ENCODE measurements at regions not wholly inside any gene's neighbourhood (a gene's known extent, or its start where the extent isn't known, plus 50 kb on each side); places are given as distances from the start of the nearest gene placed in this dataset.

DNA sequence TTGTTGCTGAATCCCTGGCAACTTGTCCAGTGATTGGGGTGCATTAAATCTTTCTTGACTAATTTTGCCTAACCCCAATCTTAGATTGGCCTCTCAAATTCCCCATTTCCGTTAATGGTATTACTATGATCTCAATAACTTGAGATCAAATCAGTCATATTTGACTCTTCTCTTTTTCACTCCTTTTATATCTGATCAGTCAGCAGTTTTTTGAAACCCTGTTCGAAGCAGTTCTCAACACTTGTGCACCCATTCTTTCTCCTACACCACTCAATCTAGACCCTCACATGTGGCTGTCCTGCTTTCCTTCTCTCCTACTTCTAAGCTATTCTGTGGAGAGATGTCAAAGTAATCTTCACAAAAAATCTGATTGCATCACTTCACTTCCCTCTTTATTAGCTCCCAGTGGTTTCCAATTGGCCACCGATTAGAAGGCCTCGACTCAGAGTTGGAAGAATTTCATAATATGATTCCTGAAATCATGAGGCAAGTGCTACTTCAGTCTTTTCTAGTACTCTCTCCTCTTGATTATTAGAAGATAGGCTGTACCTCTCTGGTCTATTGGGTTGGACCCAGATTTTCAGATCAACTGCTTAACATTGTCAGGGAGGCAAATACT lies 128.9 kb downstream of the ZNF365 start:
- no peak for FAIRE-seq
- no peak for DNase-seq
- Histone ChIP-seq H3K36me3 (ENCODE audit: control insufficient read depth in 2 of 3, insufficient read depth in 3 of 3, low read length in 3 of 3) (no peaks in the 10 kb centered on the region), H3K27me3 (ENCODE audit: control insufficient read depth, insufficient read depth, low read length) (no peaks in the 10 kb centered on the region), H3K9me3 (ENCODE audit: control insufficient read depth in 2 of 3, insufficient read depth in 1 of 3, low read length in 3 of 3) (no peaks in the 10 kb centered on the region), H3K9ac (ENCODE audit: low read length in 3 of 3) (no peak overlapping the region), H3K4me3 (ENCODE audit: low read length in 3 of 3) (no peak overlapping the region), H3K4me1 (ENCODE audit: control insufficient read depth in 2 of 3, insufficient read depth in 2 of 3, low read depth in 1 of 3, low read length in 3 of 3) (no peaks in the 10 kb centered on the region), H3K27ac (ENCODE audit: low read depth in 2 of 2, low read length in 2 of 2) (no peak overlapping the region)
- intact Hi-C loops (cut with DNase I) = no loop called here
- TF ChIP-seq, protein P1, sequence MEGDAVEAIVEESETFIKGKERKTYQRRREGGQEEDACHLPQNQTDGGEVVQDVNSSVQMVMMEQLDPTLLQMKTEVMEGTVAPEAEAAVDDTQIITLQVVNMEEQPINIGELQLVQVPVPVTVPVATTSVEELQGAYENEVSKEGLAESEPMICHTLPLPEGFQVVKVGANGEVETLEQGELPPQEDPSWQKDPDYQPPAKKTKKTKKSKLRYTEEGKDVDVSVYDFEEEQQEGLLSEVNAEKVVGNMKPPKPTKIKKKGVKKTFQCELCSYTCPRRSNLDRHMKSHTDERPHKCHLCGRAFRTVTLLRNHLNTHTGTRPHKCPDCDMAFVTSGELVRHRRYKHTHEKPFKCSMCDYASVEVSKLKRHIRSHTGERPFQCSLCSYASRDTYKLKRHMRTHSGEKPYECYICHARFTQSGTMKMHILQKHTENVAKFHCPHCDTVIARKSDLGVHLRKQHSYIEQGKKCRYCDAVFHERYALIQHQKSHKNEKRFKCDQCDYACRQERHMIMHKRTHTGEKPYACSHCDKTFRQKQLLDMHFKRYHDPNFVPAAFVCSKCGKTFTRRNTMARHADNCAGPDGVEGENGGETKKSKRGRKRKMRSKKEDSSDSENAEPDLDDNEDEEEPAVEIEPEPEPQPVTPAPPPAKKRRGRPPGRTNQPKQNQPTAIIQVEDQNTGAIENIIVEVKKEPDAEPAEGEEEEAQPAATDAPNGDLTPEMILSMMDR (IDR thresholded peaks at IDR 0.05; ENCODE audit: borderline replicate concordance, extremely low read depth, insufficient read depth) = no peak

DNA sequence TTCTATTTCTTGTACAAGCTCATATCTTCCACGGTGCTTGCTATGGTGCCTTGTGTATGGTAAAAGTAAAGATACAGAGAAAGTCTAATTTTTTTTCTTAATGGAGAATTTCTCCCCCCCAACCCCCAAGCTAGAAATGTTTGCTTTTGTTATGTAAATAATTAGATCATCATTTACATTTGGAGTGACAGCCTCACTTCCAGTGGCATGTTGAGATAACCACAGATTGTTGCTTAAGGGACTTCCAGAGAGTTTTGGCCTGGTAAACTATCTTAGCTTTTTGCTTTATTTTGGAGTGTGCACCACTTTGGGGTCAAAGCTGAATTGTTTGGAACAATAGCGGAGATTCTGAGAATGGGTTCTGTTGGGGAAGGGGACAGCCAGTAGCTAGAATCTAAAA lies 129.7 kb downstream of the ZNF365 start:
- Histone ChIP-seq H3K4me1 (ENCODE audit: control insufficient read depth in 2 of 3, insufficient read depth in 2 of 3, low read depth in 1 of 3, low read length in 3 of 3) (no peaks in the 10 kb centered on the region), H3K9me3 (ENCODE audit: control insufficient read depth in 2 of 3, insufficient read depth in 1 of 3, low read length in 3 of 3) (no peaks in the 10 kb centered on the region), H3K4me3 (ENCODE audit: low read length in 3 of 3) (no peak overlapping the region), H3K9ac (ENCODE audit: low read length in 3 of 3) (no peak overlapping the region), H3K36me3 (ENCODE audit: control insufficient read depth in 2 of 3, insufficient read depth in 3 of 3, low read length in 3 of 3) (no peaks in the 10 kb centered on the region), H3K27ac (ENCODE audit: low read depth in 2 of 2, low read length in 2 of 2) (no peak overlapping the region), H3K27me3 (ENCODE audit: control insufficient read depth, insufficient read depth, low read length) (no peaks in the 10 kb centered on the region)
- DNase-seq (no peak), FAIRE-seq (no peak)
- intact Hi-C loops (cut with DNase I) = no loop called here
- TF ChIP-seq, protein P1 (IDR thresholded peaks at IDR 0.05; ENCODE audit: borderline replicate concordance, extremely low read depth, insufficient read depth) = no peak

DNA sequence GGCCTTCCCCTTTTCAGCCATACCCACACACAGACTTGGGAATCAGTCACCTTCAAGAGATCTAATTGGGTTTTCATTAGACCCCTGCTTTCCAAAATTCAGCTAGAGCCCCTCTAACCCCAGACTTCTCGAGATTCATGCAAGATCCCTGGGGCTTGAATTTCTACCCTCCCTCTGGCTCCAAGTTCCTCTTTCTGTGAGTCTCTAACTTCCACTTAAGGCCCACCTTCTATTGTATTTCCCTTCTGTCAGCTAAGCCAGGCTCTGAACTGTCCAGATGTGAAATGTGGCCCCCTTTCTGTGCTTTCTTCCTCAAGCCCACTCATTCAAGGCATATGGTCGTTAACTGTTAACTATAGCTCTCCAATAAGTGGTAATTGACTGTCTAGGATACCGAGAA lies 132.2 kb downstream of the ZNF365 start:
- intact Hi-C loops (cut with DNase I) = no loop called here
- Histone ChIP-seq H3K4me1 (ENCODE audit: control insufficient read depth in 2 of 3, insufficient read depth in 2 of 3, low read depth in 1 of 3, low read length in 3 of 3) (no peaks in the 10 kb centered on the region), H3K36me3 (ENCODE audit: control insufficient read depth in 2 of 3, insufficient read depth in 3 of 3, low read length in 3 of 3) (no peaks in the 10 kb centered on the region), H3K4me3 (ENCODE audit: low read length in 3 of 3) (no peak overlapping the region), H3K9ac (ENCODE audit: low read length in 3 of 3) (no peak overlapping the region), H3K27me3 (ENCODE audit: control insufficient read depth, insufficient read depth, low read length) (no peaks in the 10 kb centered on the region), H3K27ac (ENCODE audit: low read depth in 2 of 2, low read length in 2 of 2) (no peak overlapping the region), H3K9me3 (ENCODE audit: control insufficient read depth in 2 of 3, insufficient read depth in 1 of 3, low read length in 3 of 3) (no peaks in the 10 kb centered on the region)
- FAIRE-seq (no peak), DNase-seq (no peak)
- TF ChIP-seq, protein P1 (IDR thresholded peaks at IDR 0.05; ENCODE audit: borderline replicate concordance, extremely low read depth, insufficient read depth) = no peak

DNA sequence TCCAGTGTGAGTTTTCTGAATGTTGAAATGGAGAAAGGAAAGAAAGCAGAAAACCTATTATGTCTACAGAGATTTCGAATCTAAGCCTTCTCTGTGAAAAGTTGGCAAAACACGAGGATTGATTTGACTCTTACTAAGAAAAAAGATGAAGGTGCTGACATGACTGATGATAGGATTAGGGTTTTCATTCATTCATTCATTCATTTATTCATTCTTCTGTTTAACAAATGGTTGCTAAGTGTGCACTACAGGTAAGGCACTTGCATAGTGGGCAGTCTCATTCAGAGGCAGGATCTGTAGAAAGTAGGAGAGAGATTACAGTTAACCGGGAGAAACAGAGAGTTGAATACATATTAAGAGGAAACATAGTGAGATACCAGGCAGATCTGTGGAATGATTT lies 137.1 kb downstream of the ZNF365 start:
- H3K27ac ChIP-seq (ENCODE audit: low read depth in 2 of 2, low read length in 2 of 2) = no peak overlapping the region

More for the DNA sequence above, 137.1 kb downstream of the ZNF365 start:
- TF ChIP-seq, protein P1 (IDR thresholded peaks at IDR 0.05; ENCODE audit: borderline replicate concordance, extremely low read depth, insufficient read depth) = no peak
- Histone ChIP-seq H3K4me3 (ENCODE audit: low read length in 3 of 3) (no peak overlapping the region), H3K9ac (ENCODE audit: low read length in 3 of 3) (no peak overlapping the region), H3K4me1 (ENCODE audit: control insufficient read depth in 2 of 3, insufficient read depth in 2 of 3, low read depth in 1 of 3, low read length in 3 of 3) (no peaks in the 10 kb centered on the region), H3K36me3 (ENCODE audit: control insufficient read depth in 2 of 3, insufficient read depth in 3 of 3, low read length in 3 of 3) (no peaks in the 10 kb centered on the region), H3K9me3 (ENCODE audit: control insufficient read depth in 2 of 3, insufficient read depth in 1 of 3, low read length in 3 of 3) (no peaks in the 10 kb centered on the region), H3K27me3 (ENCODE audit: control insufficient read depth, insufficient read depth, low read length) (no peaks in the 10 kb centered on the region)
- FAIRE-seq (no peak), DNase-seq (no peak)
- intact Hi-C loops (cut with DNase I) = no loop called here

Data from kidney (tissue), 13 donors.